Osteoblast (primary cell): ENCODE measurements at regions not wholly inside any gene's neighbourhood (a gene's known extent, or its start where the extent isn't known, plus 50 kb on each side); places are given as distances from the start of the nearest gene placed in this dataset.
"Not testable (repeated sequence)": the region's sequence is repeated elsewhere in the genome, so short reads cannot be mapped to it uniquely, and the experiment has no call there.

Source experiments
- DNase-seq: peaks from one replicate; pipeline ENCODE4 v3.0.0; 2011; ENCODE audit warnings: low spot score, mixed read lengths; ENCODE audit not compliant: insufficient read length; ENCODE audit errors: missing footprints
- H2AFZ ChIP-seq: 2 replicates; pipeline ENCODE4 v1.6.0; 2011; ENCODE audit warnings: mild to moderate bottlenecking, low read length
- H3K27ac ChIP-seq: 2 replicates; pipeline ENCODE4 v1.5.1; 2011; ENCODE audit warnings: mild to moderate bottlenecking, low read depth, low read length, moderate library complexity
- H3K27me3 ChIP-seq: 2 replicates; pipeline ENCODE4 v1.6.0; 2012; ENCODE audit warnings: mild to moderate bottlenecking, control low read depth, inconsistent platforms, low read length, moderate library complexity; ENCODE audit not compliant: insufficient read depth
- H3K36me3 ChIP-seq: 2 replicates; pipeline ENCODE4 v1.5.1; 2011; ENCODE audit warnings: mild to moderate bottlenecking, low read length, control low read depth, moderate library complexity; ENCODE audit not compliant: insufficient read depth
- H3K4me1 ChIP-seq: 2 replicates; pipeline ENCODE4 v1.5.1; 2011; ENCODE audit warnings: mild to moderate bottlenecking, low read length, control low read depth, moderate library complexity; ENCODE audit not compliant: insufficient read depth
- H3K4me2 ChIP-seq: 2 replicates; pipeline ENCODE4 v1.6.0; 2011; ENCODE audit warnings: mild to moderate bottlenecking, low read length; ENCODE audit not compliant: insufficient read depth
- H3K4me3 ChIP-seq: fragments of 200-600 bp; sonication (generic); 3 replicates; pipeline ENCODE4 v1.5.1; 2012; ENCODE audit warnings: mild to moderate bottlenecking, low read length, inconsistent platforms; ENCODE audit not compliant: insufficient read depth
- H3K79me2 ChIP-seq: 2 replicates; pipeline ENCODE4 v1.6.0; 2012; ENCODE audit warnings: mild to moderate bottlenecking, low read length, control low read depth, inconsistent platforms; ENCODE audit not compliant: insufficient read depth
- H3K9me3 ChIP-seq: 2 replicates; pipeline ENCODE4 v1.5.1; 2011; ENCODE audit warnings: low read depth, low read length, control low read depth
- H4K20me1 ChIP-seq: 2 replicates; pipeline ENCODE4 v1.6.0; 2012; ENCODE audit warnings: mild to moderate bottlenecking, low read length, control low read depth; ENCODE audit not compliant: insufficient read depth
- TF ChIP-seq, protein P1 (sequence below): IDR thresholded peaks from 2 replicates; pipeline ENCODE4 v1.5.1; 2011; ENCODE audit warnings: mild to moderate bottlenecking, low read depth, low read length, moderate library complexity; ENCODE audit errors: extremely low read depth

GRCh38 chr14:43671716-43672485 is 835.2 kb downstream of the FSCB start:
- Histone ChIP-seq H2AFZ (no peak overlapping the region), H3K36me3 (no peaks in the 10 kb centered on the region), H3K79me2 (no peaks in the 10 kb centered on the region), H3K4me2 (no peak overlapping the region), H3K27ac (no peak overlapping the region), H3K27me3 (no peaks in the 10 kb centered on the region), H3K9me3 (peaks cover 2% of the 10 kb centered on the region), H3K4me1 (no peaks in the 10 kb centered on the region), H3K4me3 (no peak overlapping the region), H4K20me1 (no peaks in the 10 kb centered on the region)
- TF ChIP-seq, protein P1, sequence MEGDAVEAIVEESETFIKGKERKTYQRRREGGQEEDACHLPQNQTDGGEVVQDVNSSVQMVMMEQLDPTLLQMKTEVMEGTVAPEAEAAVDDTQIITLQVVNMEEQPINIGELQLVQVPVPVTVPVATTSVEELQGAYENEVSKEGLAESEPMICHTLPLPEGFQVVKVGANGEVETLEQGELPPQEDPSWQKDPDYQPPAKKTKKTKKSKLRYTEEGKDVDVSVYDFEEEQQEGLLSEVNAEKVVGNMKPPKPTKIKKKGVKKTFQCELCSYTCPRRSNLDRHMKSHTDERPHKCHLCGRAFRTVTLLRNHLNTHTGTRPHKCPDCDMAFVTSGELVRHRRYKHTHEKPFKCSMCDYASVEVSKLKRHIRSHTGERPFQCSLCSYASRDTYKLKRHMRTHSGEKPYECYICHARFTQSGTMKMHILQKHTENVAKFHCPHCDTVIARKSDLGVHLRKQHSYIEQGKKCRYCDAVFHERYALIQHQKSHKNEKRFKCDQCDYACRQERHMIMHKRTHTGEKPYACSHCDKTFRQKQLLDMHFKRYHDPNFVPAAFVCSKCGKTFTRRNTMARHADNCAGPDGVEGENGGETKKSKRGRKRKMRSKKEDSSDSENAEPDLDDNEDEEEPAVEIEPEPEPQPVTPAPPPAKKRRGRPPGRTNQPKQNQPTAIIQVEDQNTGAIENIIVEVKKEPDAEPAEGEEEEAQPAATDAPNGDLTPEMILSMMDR = no peak
- no peak for DNase-seq

DNA sequence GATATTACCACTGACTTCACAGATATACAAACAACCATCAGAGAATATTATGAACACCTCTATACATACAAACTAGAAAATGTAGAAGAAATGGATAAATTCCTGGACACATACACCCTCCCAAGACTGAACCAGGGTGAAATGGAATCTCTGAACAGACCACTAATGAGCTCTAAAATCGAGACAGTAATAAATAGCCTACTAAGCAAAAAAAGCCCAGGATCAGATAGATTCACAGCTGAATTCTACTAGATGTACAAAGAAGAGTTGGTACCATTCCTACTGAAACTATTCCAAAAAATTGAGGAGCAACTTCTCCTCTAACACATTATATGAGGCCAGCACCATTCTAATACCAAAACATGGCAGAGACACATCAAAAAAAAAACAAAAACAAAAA is 837.7 kb downstream of the FSCB start:
- Histone ChIP-seq H3K9me3 (peaks cover 2% of the 10 kb centered on the region), H2AFZ (no peak overlapping the region), H4K20me1 (no peaks in the 10 kb centered on the region), H3K4me2 (no peak overlapping the region), H3K4me3 (no peak overlapping the region), H3K36me3 (no peaks in the 10 kb centered on the region), H3K27ac (no peak overlapping the region), H3K27me3 (no peaks in the 10 kb centered on the region), H3K4me1 (no peaks in the 10 kb centered on the region), H3K79me2 (no peaks in the 10 kb centered on the region)
- TF ChIP-seq, protein P1 = no peak
- no peak for DNase-seq

GRCh38 chr14:43665570-43666267 is 841.4 kb downstream of the FSCB start:
- no peak overlapping the region for H3K4me3 ChIP-seq
- H3K9me3 ChIP-seq = peaks cover 2% of the 10 kb centered on the region
- no peaks in the 10 kb centered on the region for H4K20me1 ChIP-seq
- no peaks in the 10 kb centered on the region for H3K36me3 ChIP-seq
- no peak overlapping the region for H2AFZ ChIP-seq
- TF ChIP-seq, protein P1 = no peak
- no peak overlapping the region for H3K4me2 ChIP-seq
- H3K27me3 ChIP-seq = no peaks in the 10 kb centered on the region
- no peaks in the 10 kb centered on the region for H3K4me1 ChIP-seq
- no peak overlapping the region for H3K27ac ChIP-seq
- H3K79me2 ChIP-seq = no peaks in the 10 kb centered on the region
- DNase-seq = no peak

DNA sequence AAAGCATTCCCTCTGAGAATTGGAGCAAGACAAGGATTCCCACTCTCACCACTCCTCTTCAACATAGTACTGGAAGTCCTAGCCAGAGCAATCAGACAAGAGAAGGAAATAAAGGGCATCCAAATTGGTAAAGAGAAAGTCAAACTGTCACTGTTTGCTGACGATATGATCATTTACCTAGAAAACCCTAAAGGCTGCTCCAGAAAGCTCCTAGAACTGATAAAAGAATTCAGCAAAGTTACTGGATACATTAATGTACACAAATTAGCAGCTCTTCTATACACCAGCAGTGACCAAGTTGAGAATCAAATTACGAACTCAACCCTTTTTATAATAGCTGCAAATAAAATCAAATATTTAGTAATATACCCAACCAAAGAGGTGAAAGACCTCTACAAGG is 851.9 kb downstream of the FSCB start:
- not testable (repeated sequence) for H3K27me3 ChIP-seq, H3K79me2 ChIP-seq, H3K4me3 ChIP-seq, H3K9me3 ChIP-seq, H3K4me2 ChIP-seq, H3K4me1 ChIP-seq, H3K27ac ChIP-seq, DNase-seq, H3K36me3 ChIP-seq, H2AFZ ChIP-seq, H4K20me1 ChIP-seq
